ENCODE measurements at regions not wholly inside any gene's neighbourhood (a gene's known extent, or its start where the extent isn't known, plus 50 kb on each side); places are given as distances from the start of the nearest gene placed in this dataset.

DNA sequence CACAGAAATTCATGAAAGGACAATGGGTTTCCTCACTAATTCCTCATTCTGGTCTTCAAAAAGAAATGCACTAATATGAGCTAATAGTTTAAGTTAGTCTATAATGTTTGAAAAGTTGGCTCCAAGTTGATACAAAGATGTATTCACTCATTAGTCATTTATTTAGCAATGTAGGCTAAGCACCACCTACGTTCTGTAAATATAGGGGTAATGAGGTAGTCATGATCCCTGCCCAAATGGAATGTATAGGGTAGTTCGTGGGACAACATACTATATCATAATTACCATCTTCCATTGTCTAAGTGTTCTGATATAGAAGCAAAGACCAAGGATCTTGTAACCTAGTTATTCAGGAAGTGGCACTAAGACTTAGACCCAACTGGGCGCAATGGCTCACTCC, 86.5 kb downstream of the DIO2 start:
- H3K9me1 ChIP-seq (ENCODE audit: control insufficient read depth, insufficient read depth, low read length), result no peaks in the 10 kb centered on the region
- 0% methylated on average over 3 of the region's 3 CpGs for WGBS (ENCODE audit: insufficient coverage, low coverage, missing lambda C conversion rate)
- DNase-seq (ENCODE audit: extremely low read depth in 1 of 4, low spot score in 3 of 4) (no peak), ATAC-seq (no peak), FAIRE-seq (no peak)
- H3K4me2 ChIP-seq (ENCODE audit: insufficient read depth, low read length), result no peak overlapping the region
- intact Hi-C loops (cut with micrococcal nuclease), result no loop called here
- ChIA-PET POLR2A (no interaction called here), CTCF (ENCODE audit: low intra/inter-chr PET ratio) (no interaction called here)
- H2AFZ ChIP-seq (ENCODE audit: low read depth, low read length), result no peak overlapping the region
- H4K20me1 ChIP-seq (replicated peaks; ENCODE audit: control insufficient read depth, insufficient read depth, low read length), result no peaks in the 10 kb centered on the region
- no peaks in the 10 kb centered on the region for H3K4me1 ChIP-seq (replicated peaks in 1 of 2; ENCODE audit: control insufficient read depth in 2 of 2, insufficient read depth in 2 of 2, low read length in 2 of 2)
- no peak overlapping the region for H3K27ac ChIP-seq (ENCODE audit: extremely low read depth, low read depth, low read length)
- H3K79me2 ChIP-seq (ENCODE audit: control insufficient read depth, insufficient read depth, low read length), result no peaks in the 10 kb centered on the region
- H3K4me3 ChIP-seq, result no peak overlapping the region
- no peak overlapping the region for H3K9ac ChIP-seq (ENCODE audit: insufficient read depth in 1 of 2, low read depth in 2 of 2, low read length in 2 of 2)
- no TSS peak for BruUV-seq (replicated peaks)
- H3K9me3 ChIP-seq (replicated peaks; ENCODE audit: control insufficient read depth, insufficient read depth, low read depth, low read length), result no peaks in the 10 kb centered on the region
- in situ Hi-C loops (cut with MboI), result no loop called here
- no peaks in the 10 kb centered on the region for H3K27me3 ChIP-seq (ENCODE audit: control insufficient read depth in 2 of 2, insufficient read depth in 2 of 2, low read length in 2 of 2)
- no peaks in the 10 kb centered on the region for H3K36me3 ChIP-seq (ENCODE audit: control insufficient read depth, insufficient read depth, low read length)
- no peak for TF ChIP-seq TAF9B (IDR thresholded peaks at IDR 0.05; ENCODE audit: partially characterized antibody)
- TF ChIP-seq ZNF324 (CRISPR knock-in tag; IDR thresholded peaks at IDR 0.05), result no peak
- no peak for TF ChIP-seq ZNF699 (CRISPR knock-in tag; IDR thresholded peaks at IDR 0.05; ENCODE audit: insufficient replicate concordance)
- TF ChIP-seq POLR3G (IDR thresholded peaks at IDR 0.05; ENCODE audit: extremely low read depth, insufficient read length, insufficient replicate concordance), result no peak
- no peak for TF ChIP-seq KLF1 (tag; IDR thresholded peaks at IDR 0.05)

DNA sequence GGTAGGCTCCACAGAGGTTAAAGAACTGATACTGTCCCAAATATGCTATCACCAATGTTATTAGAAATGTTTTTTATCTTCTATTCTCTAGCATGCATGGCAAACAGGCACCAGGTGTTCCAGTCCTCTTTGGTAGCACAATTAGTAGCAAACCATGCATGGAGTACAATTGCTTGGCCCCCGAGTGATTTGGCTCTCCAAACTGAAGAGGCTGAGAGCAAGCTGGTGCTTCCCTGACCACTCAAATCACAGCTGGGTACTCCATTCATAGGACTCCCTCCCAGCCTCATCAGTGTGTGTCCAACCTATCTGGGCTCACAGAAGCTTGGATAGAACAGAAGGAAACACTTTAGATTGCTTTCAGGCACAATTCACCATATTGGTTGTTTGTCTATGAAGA, 93.4 kb downstream of the DIO2 start:
- FAIRE-seq (no peak), DNase-seq (ENCODE audit: extremely low read depth in 1 of 4, low spot score in 3 of 4) (no peak), ATAC-seq (no peak)
- no CpG with 5 or more reads among the region's 1 CpG for WGBS (ENCODE audit: insufficient coverage, low coverage, missing lambda C conversion rate)
- no peaks in the 10 kb centered on the region for H4K20me1 ChIP-seq (replicated peaks; ENCODE audit: control insufficient read depth, insufficient read depth, low read length)
- H2AFZ ChIP-seq (ENCODE audit: low read depth, low read length), result no peak overlapping the region
- H3K27ac ChIP-seq (ENCODE audit: extremely low read depth, low read depth, low read length), result no peak overlapping the region
- no peaks in the 10 kb centered on the region for H3K36me3 ChIP-seq (ENCODE audit: control insufficient read depth, insufficient read depth, low read length)
- no peaks in the 10 kb centered on the region for H3K9me1 ChIP-seq (ENCODE audit: control insufficient read depth, insufficient read depth, low read length)
- H3K4me2 ChIP-seq (ENCODE audit: insufficient read depth, low read length), result no peak overlapping the region
- H3K9ac ChIP-seq (ENCODE audit: insufficient read depth in 1 of 2, low read depth in 2 of 2, low read length in 2 of 2), result no peak overlapping the region
- POLR2A ChIA-PET, result no interaction called here
- H3K4me1 ChIP-seq (replicated peaks in 1 of 2; ENCODE audit: control insufficient read depth in 2 of 2, insufficient read depth in 2 of 2, low read length in 2 of 2), result no peaks in the 10 kb centered on the region
- H3K9me3 ChIP-seq (replicated peaks; ENCODE audit: control insufficient read depth, insufficient read depth, low read depth, low read length), result peaks cover 2% of the 10 kb centered on the region; the same call in 1 of the 2 replicates
- BruUV-seq (replicated peaks), result no TSS peak
- no peaks in the 10 kb centered on the region for H3K27me3 ChIP-seq (ENCODE audit: control insufficient read depth in 2 of 2, insufficient read depth in 2 of 2, low read length in 2 of 2)
- intact Hi-C loops (cut with micrococcal nuclease) (no loop called here), in situ Hi-C loops (cut with MboI) (no loop called here)
- CTCF ChIA-PET (ENCODE audit: low intra/inter-chr PET ratio), result no interaction called here
- no peaks in the 10 kb centered on the region for H3K79me2 ChIP-seq (ENCODE audit: control insufficient read depth, insufficient read depth, low read length)
- no peak overlapping the region for H3K4me3 ChIP-seq
- TF ChIP-seq ZNF263 (CRISPR knock-in tag; IDR thresholded peaks at IDR 0.05; ENCODE audit: borderline replicate concordance), result no peak
- no peak for TF ChIP-seq NR1H2 (CRISPR knock-in tag; IDR thresholded peaks at IDR 0.05)
- TF ChIP-seq NONO (IDR thresholded peaks at IDR 0.05; ENCODE audit: low read depth in 2 of 2, low read length in 1 of 2), result no peak
- no peak for TF ChIP-seq CREBBP (IDR thresholded peaks at IDR 0.05; ENCODE audit: low read depth, low read length)
- TF ChIP-seq PHF21A (IDR thresholded peaks at IDR 0.05; ENCODE audit: borderline replicate concordance, low read depth), result no peak
- no peak for TF ChIP-seq GABPB2 (CRISPR knock-in tag; conservative IDR thresholded peaks at IDR 0.05)
- TF ChIP-seq NCOA6 (IDR thresholded peaks at IDR 0.05), result no peak
- TF ChIP-seq SOX6 (IDR thresholded peaks at IDR 0.05), result no peak
- no peak for TF ChIP-seq NFYB (IDR thresholded peaks at IDR 0.05; ENCODE audit: extremely low read depth, insufficient read length)
- TF ChIP-seq JUND (IDR thresholded peaks at IDR 0.05; ENCODE audit: borderline replicate concordance, low read depth, low read length), result no peak
- TF ChIP-seq JUND (tag; IDR thresholded peaks at IDR 0.05; ENCODE audit: borderline replicate concordance, low read depth, low read length), result no peak
- TF ChIP-seq PTTG1 (tag; IDR thresholded peaks at IDR 0.05; ENCODE audit: low read depth), result no peak
- TF ChIP-seq, protein P1, sequence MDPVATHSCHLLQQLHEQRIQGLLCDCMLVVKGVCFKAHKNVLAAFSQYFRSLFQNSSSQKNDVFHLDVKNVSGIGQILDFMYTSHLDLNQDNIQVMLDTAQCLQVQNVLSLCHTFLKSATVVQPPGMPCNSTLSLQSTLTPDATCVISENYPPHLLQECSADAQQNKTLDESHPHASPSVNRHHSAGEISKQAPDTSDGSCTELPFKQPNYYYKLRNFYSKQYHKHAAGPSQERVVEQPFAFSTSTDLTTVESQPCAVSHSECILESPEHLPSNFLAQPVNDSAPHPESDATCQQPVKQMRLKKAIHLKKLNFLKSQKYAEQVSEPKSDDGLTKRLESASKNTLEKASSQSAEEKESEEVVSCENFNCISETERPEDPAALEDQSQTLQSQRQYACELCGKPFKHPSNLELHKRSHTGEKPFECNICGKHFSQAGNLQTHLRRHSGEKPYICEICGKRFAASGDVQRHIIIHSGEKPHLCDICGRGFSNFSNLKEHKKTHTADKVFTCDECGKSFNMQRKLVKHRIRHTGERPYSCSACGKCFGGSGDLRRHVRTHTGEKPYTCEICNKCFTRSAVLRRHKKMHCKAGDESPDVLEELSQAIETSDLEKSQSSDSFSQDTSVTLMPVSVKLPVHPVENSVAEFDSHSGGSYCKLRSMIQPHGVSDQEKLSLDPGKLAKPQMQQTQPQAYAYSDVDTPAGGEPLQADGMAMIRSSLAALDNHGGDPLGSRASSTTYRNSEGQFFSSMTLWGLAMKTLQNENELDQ (CRISPR knock-in tag; IDR thresholded peaks at IDR 0.05; ENCODE audit: borderline replicate concordance), result no peak
